Stimulated activated CD4-positive, alpha-beta T cell treated with anti-CD3 and anti-CD28 coated beads, Interleukin-15, amount 100 ng/mL, for 1 hour (primary cell): ENCODE measurements at regions not wholly inside any gene's neighbourhood (a gene's known extent, or its start where the extent isn't known, plus 50 kb on each side); places are given as distances from the start of the nearest gene placed in this dataset.
"Not testable (repeated sequence)": the region's sequence is repeated elsewhere in the genome, so short reads cannot be mapped to it uniquely, and the experiment has no call there.

Experiments used
- DNase-seq, 2 donors: peaks; one replicate each; pipeline ENCODE4 v3.0.0-alpha.2; 2020; ENCODE audit warnings: low read depth in 1 of 2, low spot score in 1 of 2

- DNase-seq, result no peak
Measured at GRCh38 chr6:167661552-167662044, 165.1 kb upstream of the AFDN start.

DNA sequence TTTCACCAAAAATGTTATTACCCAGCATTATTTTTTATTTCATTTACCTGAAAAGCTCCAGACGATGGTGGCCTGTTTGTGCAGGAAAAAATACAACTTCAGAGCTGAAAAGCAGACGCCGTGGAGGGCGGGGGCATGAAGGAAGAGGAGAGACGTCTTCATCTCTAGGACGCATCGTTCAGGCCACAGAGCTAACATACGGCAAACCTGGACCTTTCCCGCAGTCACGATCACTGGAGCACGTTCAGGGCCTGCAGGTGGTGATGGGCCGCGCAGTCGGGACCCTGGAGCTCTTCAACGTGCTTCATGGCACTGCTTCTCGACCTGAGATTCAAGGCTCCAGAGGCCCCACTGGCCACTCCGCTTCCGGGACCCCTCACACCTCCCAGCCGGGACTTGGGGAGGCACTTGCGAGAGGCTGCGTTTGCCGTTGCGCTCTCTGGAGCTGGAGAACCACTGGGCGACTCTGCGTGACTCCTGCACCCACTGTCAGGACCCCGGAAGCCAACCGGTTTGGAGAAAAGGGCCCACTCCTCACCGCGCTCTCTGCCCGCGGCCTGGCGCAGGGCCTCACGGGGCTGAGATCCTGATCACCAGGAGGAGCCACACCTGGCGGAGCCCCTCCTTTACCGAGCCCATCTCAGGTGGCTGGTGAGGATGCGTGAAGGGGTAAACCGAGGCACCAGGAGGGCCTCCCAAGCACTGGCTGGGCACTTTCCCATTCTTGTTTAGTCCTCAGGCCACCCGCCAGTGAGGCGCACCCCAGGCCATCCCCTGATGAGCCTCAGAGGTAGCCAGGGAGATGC, 164.4 kb upstream of the AFDN start:
- no peak for DNase-seq

DNA sequence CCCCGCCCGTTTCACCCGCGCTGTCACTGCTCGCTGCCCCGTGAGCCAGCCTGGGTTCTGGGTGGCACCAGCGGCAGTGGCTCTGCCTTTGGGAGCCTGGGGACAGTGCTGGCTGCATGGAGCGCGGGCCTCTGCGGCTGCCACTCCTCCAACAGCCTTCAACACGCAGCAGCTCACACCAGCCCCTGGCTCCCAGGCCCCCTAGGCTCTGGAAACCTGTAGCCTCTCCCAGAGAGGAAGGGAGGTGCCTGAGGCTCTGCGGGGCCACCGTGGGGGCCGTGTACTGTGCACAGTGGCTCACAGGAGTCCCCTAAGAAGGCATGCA, 163.9 kb upstream of the AFDN start:
- DNase-seq, result no peak

GRCh38 chr6:167663316-167663715, 163.4 kb upstream of the AFDN start:
- no peak for DNase-seq

GRCh38 chr6:167663784-167664443, 162.8 kb upstream of the AFDN start:
- no peak for DNase-seq

GRCh38 chr6:167664678-167665660, 161.7 kb upstream of the AFDN start:
- DNase-seq, result no peak

- no peak for DNase-seq
Measured at GRCh38 chr6:167665698-167666330, 160.9 kb upstream of the AFDN start.

GRCh38 chr6:167666571-167667203, 160.0 kb upstream of the AFDN start:
- no peak for DNase-seq

DNA sequence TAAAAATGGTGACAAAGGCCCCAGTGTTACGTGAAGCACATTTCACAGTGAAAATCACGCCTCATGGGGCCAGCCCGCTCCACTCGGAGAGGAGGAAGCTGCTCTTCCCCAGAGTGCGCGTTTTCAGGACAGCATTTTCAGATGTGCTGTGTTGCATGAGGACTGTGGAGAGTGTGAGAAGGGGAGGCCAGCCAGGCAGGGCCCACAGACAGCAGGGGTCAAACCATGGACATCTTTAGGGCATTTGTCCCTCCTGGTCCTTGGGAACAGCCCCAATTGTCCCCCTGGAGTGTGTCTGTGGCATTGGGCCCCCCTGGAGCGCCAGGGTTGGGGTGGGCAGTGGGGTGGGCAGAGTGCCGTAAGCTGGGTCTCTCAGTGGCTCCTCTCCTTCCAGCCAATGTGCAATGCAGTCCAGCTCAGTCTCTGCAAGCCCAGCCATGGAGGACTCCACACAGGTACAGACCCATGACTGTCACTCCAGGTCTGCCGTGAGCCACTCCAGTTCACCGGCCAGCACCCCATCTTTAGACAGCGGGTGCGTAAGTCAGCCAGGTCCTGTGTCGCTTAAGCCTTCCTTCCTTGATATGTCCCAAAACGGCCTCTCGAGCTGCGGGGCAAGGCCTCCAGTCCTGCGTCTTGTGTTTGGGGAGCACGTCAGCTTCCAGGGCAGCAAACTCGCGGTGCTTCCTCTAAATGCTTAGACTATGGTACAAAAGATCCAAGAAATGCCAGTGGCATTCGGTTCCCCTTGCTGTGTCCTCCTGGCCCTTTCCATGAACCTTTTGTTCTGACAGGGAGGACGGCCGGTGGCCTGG, 159.3 kb upstream of the AFDN start:
- DNase-seq, result no peak

- DNase-seq, result no peak
Measured at GRCh38 chr6:167668019-167668753, 158.5 kb upstream of the AFDN start.

DNA sequence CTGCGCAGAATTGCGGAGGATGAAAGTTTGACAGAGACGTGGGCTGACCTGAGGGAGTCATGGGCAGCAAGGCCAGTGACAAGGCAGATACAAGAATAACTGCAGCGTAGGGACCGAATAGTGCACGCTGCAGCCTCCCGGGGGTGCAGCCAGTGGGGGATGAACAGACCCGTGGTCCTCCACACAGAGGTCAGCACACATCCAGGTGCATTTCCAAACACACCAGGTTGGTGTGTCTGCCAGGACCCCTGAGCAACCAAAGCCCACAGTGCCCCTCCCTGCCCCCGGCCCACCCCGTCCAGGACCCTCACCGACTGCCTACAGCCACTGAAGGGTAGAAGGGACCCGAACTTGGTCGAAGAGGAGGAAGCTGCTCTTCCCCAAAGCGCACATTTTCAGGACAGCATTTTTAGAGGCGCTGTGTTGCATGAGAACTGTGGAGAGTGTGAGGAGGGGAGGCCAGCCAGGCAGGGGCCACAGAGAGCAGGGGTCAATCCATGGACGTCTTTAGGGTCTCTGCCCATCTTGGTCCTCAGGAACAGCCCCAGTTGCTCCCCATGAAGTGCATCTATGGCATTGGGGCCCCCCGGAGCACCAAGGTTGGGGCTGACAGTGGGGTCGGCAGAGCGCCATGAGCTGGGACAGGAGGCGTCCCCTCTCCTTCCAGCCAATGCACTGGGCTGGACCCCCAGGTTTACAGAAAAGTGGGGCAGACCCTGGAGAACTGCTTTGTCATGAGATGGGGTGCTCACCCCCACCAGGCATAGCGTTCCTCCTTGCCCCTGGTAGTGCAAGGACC, 157.8 kb upstream of the AFDN start:
- DNase-seq, result no peak

GRCh38 chr6:167669553-167669849, 157.2 kb upstream of the AFDN start:
- DNase-seq, result no peak

DNA sequence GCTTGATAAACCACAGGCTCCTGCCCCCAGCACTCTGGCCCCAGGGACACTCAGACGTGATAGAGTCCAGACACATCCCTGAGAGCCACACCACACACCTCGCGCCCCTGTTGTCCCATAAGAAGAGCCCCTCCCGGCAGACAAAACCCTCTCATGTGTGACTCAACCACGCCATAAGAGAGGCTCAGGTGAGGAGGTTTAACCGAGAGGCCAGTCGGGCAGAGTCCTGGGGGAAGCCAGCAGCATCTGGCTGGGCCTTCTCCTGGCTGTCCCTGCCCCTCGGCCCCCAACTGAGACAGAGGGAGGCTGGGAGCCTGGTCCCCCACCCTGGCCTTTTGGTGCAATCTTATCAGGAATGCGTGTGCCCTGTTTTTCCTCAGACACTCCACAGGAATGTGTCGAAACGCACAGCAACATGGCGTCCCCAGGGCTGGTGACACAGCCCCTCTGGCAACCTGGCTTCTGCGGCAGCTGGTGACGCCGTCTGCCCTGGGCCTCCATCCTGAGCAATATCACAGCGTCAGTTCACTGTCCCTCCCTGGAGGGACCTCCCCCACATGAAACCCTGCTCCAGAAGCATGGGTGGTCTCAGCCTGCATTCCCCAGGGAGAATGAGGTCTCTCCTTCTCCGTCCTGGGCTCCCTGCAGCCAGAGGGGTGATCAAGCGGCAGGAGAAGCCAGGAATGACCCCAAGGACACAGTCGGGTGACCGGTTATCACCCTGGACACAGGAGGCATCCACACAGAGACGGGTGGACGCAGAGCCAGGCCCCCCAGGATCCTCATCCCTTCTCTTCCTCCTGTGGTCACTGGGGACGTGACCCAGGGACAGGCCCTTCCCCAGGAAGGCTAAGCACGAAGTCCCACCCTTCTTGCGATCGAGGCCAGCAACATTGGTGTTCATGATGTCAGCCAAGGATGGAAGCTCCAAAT, 156.6 kb upstream of the AFDN start:
- DNase-seq, result no peak

DNA sequence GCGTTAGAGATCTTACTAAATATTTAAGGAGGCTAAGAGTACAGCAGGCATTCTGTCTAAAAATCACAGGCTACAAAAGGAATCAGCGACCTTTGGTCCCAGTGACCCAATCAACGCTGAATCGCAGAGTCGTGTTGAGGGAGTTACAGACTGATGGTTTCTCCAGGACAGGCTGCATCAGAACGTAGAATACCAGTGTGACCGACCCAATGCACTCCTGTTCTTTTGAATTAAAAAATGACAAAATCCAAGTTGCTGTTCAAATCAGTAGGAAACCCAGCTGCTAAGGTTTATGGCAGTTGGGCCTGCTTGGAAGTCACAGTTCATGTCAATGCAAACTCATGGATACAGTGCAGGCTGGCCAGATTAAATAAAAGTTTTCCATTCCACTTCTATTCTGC, 155.8 kb upstream of the AFDN start:
- no peak for DNase-seq

DNA sequence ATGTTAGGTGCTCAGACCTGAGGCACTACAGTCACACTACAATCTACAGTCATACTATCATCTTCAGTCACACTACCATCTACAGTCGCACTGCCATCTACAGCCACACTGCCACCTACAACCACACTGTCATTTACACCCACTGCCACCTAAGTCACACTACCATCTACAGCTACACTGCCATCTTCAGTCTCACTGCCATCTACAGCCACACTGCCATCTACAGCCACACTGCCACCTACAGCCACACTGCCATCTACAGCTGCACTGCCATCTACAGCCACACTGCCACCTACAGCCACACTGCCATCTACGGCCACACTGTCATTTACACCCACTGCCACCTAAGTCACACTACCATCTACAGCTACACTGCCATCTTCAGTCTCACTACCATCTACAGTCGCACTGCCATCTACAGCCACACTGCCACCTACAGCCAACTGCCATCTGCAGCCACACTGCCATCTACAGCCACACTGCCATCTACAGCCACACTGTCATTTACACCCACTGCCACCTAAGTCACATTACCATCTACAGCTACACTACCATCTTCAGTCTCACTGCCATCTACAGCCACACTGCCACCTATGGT, 155.2 kb upstream of the AFDN start:
- not testable (repeated sequence) for DNase-seq

GRCh38 chr6:167671977-167672687, 154.6 kb upstream of the AFDN start:
- DNase-seq, result no peak
